Fibroblast of pulmonary artery (primary cell): ENCODE measurements at regions not wholly inside any gene's neighbourhood (a gene's known extent, or its start where the extent isn't known, plus 50 kb on each side); places are given as distances from the start of the nearest gene placed in this dataset.

Experiments used
- DNase-seq: peaks from one replicate; pipeline ENCODE4 v3.0.0-alpha.2; 2010; ENCODE audit warnings: low read depth
- H3K4me3 ChIP-seq: replicated peaks from 2 replicates; pipeline ENCODE4 v1.5.1; 2011; ENCODE audit warnings: low read depth, mild to moderate bottlenecking, control low read depth, low read length, moderate library complexity
- CTCF ChIP-seq: IDR thresholded peaks from 2 replicates; pipeline ENCODE4 v1.5.1; 2011; ENCODE audit warnings: mild to moderate bottlenecking, control low read depth, low read length, inconsistent platforms; ENCODE audit errors: missing control alignments

- H3K4me3 ChIP-seq = no peak overlapping the region
- DNase-seq = no peak
- no peak for TF ChIP-seq CTCF
Measured at GRCh38 chr3:24937780-24938179, 443.1 kb upstream of the THRB start.

DNA sequence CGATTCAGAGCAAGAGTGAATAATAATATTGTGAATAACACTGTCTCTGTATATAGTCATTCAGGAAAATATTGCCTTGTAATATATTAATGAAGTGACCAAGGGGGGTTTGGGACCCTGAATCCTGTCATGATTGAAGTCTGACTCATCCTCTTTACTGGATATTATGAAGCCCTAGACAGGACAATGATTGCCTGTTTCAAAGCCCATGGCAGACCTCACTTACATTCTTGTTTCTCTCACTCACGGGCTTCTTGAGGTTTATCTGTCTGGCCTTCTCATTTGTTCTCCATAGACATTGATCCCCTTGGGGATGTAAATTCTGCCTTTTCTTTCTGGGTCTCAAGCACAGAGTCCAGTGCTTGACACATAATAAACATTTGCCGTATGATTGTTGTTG lies 449.3 kb upstream of the THRB start:
- TF ChIP-seq CTCF = no peak
- no peak overlapping the region for H3K4me3 ChIP-seq
- DNase-seq = no peak

- no peak for TF ChIP-seq CTCF
- DNase-seq = no peak
Measured at GRCh38 chr3:24944805-24945520, 450.3 kb upstream of the THRB start.

DNA sequence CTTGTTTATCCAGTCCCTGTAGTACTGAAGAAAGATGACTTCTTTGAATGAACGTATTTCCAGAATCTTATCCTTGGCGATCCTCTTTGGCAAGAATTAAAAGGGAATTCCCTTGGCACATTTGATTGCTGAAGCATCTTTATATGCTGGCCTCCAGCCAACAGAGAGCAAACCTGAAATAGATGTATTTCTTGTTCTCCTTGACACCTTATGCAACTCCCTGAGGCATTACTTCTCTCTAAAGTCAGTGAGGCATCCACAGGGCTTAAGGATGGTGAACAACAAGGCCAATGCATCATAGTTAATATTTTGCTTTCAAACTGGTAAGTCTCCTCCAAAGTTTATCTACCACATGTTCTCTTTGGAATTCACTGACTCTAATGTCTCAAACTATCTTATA lies 450.9 kb upstream of the THRB start:
- no peak overlapping the region for H3K4me3 ChIP-seq

More at GRCh38 chr3:24944805-24945520, 450.3 kb upstream of the THRB start:
- no peak overlapping the region for H3K4me3 ChIP-seq

GRCh38 chr3:24947103-24947502 lies 452.5 kb upstream of the THRB start:
- no peak overlapping the region for H3K4me3 ChIP-seq
- no peak for DNase-seq
- no peak for TF ChIP-seq CTCF

More for the DNA sequence above, 450.9 kb upstream of the THRB start:
- TF ChIP-seq CTCF = no peak
- DNase-seq = no peak

DNA sequence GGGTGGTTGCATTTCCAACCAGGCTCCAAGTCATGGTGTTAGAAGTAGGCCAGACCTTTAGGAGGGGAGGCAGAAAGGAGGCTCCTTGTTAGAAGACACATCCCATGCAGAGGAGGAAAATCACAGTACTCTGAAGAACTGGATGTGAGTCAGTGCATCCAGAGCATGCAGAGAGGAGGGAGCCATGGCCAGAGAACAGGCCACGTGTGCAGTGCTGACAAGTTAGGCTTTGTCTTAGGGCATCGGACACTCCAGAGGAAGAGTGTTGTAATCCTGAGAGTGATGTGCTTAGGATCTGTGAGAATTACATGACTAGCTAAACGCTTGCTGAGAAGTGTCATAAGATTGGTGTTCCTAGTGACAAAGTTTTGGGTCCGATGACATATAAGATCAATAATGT lies 456.5 kb upstream of the THRB start:
- DNase-seq = no peak
- TF ChIP-seq CTCF = no peak
- H3K4me3 ChIP-seq = no peak overlapping the region

DNA sequence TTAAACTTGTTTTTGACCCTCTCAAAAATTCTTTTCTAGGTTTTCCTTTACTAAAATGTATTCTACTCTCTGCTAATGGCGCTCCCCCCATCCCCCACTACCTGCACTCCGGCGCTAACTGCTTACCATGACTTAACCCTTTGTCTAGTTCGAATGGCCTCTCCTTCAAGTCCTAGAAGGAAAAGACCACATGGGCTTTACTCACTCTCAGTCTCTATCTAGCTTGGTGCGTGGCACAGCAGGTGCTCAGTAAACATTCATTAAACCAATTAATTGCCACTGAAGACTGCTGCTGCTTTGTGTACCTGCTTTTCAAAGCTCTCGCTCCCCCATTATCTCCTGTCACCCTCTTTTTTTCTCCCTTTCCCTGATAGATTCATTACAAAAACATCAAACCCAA lies 457.7 kb upstream of the THRB start:
- no peak overlapping the region for H3K4me3 ChIP-seq
- no peak for DNase-seq
- no peak for TF ChIP-seq CTCF
